Calu3 (cell line): ENCODE measurements at regions not wholly inside any gene's neighbourhood (a gene's known extent, or its start where the extent isn't known, plus 50 kb on each side); places are given as distances from the start of the nearest gene placed in this dataset.

Source experiments
- BruUV-seq: library from RNA; stranded (reverse); fragments of 400-500 nt; replicated peaks from 2 replicates; lab custom pipeline; 2021; lab: Mats Ljungman, UMichigan
- CTCF ChIA-PET: fragments of 300-600 bp; sonication (Branson Sonifier 250); formaldehyde crosslinking; loops from one replicate; lab custom pipeline; 2022; ENCODE audit warnings: antibody characterized with exemption; lab: Charles Lee
- DNase-seq: peaks from one replicate; pipeline ENCODE4 v3.0.0; 2022
- H3K27ac Mint-ChIP-seq: one replicate; pipeline ENCODE4 v1.8.0; 2022; ENCODE audit warnings: mixed read lengths; ENCODE audit not compliant: unreplicated experiment
- H3K27me3 Mint-ChIP-seq: one replicate; pipeline ENCODE4 v1.8.0; 2022; ENCODE audit warnings: mixed read lengths; ENCODE audit not compliant: unreplicated experiment
- H3K36me3 Mint-ChIP-seq: one replicate; pipeline ENCODE4 v1.8.0; 2022; ENCODE audit warnings: mild to moderate bottlenecking, moderate library complexity, mixed read lengths; ENCODE audit not compliant: insufficient read depth, unreplicated experiment
- H3K4me1 Mint-ChIP-seq: one replicate; pipeline ENCODE4 v1.8.0; 2022; ENCODE audit warnings: mild to moderate bottlenecking, low read depth, mixed read lengths; ENCODE audit not compliant: unreplicated experiment
- H3K4me3 Mint-ChIP-seq: one replicate; pipeline ENCODE4 v1.8.0; 2022; ENCODE audit warnings: mild to moderate bottlenecking, low read depth, moderate library complexity, mixed read lengths; ENCODE audit not compliant: unreplicated experiment
- H3K9me3 Mint-ChIP-seq: one replicate; pipeline ENCODE4 v1.8.0; 2022; ENCODE audit warnings: low read depth, mixed read lengths; ENCODE audit not compliant: unreplicated experiment
- intact Hi-C: fragments of 100-400 bp; cut with micrococcal nuclease; formaldehyde crosslinking; loops from one replicate; pipeline ENCODE4 v1.10.0; 2022; ENCODE audit not compliant: unreplicated experiment
- TF ChIP-seq, protein P1 (sequence below): fragments of 200-600 bp; IDR thresholded peaks from one replicate; pipeline ENCODE4 v1.8.0; 2022; ENCODE audit warnings: antibody characterized with exemption; ENCODE audit not compliant: unreplicated experiment

DNA sequence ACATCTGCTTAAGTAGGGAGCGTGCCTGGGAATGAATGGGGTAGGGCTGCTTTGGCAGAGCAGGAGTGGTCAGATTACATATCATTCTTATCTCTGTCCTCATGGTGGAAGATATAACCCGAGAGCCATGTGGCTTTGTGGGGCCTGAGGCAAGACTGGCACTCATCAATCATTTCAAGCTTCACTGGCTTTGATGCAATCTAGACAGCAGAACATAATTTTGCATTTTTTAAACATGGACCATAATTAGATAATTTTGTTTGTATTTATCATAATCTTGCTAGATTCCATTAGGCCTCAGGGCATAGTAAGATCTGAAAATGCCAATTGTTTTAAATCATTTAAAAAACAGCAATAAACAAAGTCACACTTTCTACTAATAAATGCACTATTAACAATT lies 480.3 kb downstream of the NXPH1 start:
- BruUV-seq, result no TSS peak
- no peaks in the 10 kb centered on the region for H3K4me1 Mint-ChIP-seq
- H3K9me3 Mint-ChIP-seq, result no peaks in the 10 kb centered on the region
- no peak overlapping the region for H3K27ac Mint-ChIP-seq
- no peak for DNase-seq
- TF ChIP-seq, protein P1, sequence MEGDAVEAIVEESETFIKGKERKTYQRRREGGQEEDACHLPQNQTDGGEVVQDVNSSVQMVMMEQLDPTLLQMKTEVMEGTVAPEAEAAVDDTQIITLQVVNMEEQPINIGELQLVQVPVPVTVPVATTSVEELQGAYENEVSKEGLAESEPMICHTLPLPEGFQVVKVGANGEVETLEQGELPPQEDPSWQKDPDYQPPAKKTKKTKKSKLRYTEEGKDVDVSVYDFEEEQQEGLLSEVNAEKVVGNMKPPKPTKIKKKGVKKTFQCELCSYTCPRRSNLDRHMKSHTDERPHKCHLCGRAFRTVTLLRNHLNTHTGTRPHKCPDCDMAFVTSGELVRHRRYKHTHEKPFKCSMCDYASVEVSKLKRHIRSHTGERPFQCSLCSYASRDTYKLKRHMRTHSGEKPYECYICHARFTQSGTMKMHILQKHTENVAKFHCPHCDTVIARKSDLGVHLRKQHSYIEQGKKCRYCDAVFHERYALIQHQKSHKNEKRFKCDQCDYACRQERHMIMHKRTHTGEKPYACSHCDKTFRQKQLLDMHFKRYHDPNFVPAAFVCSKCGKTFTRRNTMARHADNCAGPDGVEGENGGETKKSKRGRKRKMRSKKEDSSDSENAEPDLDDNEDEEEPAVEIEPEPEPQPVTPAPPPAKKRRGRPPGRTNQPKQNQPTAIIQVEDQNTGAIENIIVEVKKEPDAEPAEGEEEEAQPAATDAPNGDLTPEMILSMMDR, result no peak
- CTCF ChIA-PET, result no interaction called here
- H3K36me3 Mint-ChIP-seq, result no peaks in the 10 kb centered on the region
- intact Hi-C loops, result no loop called here
- H3K4me3 Mint-ChIP-seq, result no peak overlapping the region
- H3K27me3 Mint-ChIP-seq, result no peaks in the 10 kb centered on the region

DNA sequence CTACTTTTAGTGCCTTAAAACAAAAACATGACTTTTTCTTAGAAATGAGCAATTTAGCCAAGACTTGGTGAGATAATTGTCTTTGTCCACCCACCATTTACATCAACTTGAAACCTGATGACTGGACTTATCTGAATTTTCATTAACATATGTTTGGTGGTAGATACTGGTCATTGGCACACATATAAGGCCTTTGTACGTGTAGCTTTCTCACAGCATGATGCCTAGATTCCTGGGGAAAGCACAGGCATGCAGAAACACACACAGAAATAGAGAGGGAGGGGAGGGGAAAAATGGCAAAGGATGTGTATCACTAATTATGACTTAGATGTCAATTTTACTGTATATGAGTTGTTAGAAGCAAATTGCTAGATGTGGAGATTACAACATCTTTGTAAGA lies 488.4 kb downstream of the NXPH1 start:
- Mint-ChIP-seq H3K4me1 (no peaks in the 10 kb centered on the region), H3K27me3 (no peaks in the 10 kb centered on the region), H3K36me3 (no peaks in the 10 kb centered on the region), H3K4me3 (no peak overlapping the region), H3K27ac (no peak overlapping the region), H3K9me3 (no peaks in the 10 kb centered on the region)
- TF ChIP-seq, protein P1, result no peak
- no peak for DNase-seq
- CTCF ChIA-PET, result no interaction called here
- no TSS peak for BruUV-seq
- intact Hi-C loops, result no loop called here

DNA sequence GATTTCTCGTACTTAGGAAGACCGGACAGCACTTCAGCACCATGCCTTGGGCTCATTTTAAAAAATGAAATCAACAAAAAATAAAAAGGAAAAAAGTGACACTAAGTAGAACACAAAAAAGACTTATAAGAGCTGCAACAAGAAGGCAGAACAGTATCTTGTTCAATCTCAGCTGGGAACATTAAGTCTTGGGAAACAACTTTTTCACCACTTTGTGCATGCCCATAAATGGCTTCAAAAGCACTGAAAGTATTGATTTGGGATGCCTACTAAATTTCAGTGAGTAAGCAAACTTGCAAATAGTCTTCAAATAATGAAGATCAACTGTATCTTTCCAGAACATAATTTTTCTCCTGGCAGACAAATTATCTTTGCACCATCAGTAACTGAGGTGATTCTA lies 489.3 kb downstream of the NXPH1 start:
- H3K36me3 Mint-ChIP-seq, result no peaks in the 10 kb centered on the region
- TF ChIP-seq, protein P1, result no peak
- CTCF ChIA-PET, result no interaction called here
- H3K4me3 Mint-ChIP-seq, result no peak overlapping the region
- no TSS peak for BruUV-seq
- no peaks in the 10 kb centered on the region for H3K4me1 Mint-ChIP-seq
- no peaks in the 10 kb centered on the region for H3K27me3 Mint-ChIP-seq
- H3K9me3 Mint-ChIP-seq, result no peaks in the 10 kb centered on the region
- no peak for DNase-seq
- intact Hi-C loops, result no loop called here
- no peak overlapping the region for H3K27ac Mint-ChIP-seq

DNA sequence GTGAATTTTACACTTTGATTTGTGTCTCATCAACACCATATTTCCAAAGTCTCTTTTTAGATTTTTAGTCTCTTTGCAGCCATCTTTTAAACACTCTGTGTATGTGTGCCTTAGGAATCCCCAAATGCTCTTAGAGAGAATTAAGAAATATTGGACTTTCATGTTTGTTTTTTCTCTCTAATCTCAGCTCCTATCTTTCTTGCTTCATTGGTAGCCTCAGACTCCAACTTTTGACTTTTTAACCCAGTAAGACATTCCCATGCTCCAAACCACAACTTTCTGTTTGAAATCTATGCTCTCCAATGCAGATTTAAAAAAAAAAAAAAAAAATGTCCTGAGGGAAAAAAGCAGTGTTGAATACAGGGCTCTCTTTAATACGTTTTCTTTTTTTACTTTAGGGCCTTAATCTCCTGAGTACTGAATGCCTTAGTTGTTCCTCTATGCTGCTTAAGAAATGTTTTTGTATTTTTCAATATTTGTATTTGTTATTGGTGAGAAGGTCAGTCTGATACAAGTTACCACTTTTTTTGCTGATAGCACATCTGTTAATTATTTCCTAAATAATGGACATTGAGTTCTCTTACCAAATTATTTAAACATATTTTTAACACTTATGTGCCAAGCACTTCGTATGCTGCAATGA lies 489.9 kb downstream of the NXPH1 start:
- no peaks in the 10 kb centered on the region for H3K9me3 Mint-ChIP-seq
- CTCF ChIA-PET, result no interaction called here
- H3K27me3 Mint-ChIP-seq, result no peaks in the 10 kb centered on the region
- TF ChIP-seq, protein P1, result no peak
- no peak overlapping the region for H3K27ac Mint-ChIP-seq
- no peaks in the 10 kb centered on the region for H3K4me1 Mint-ChIP-seq
- intact Hi-C loops, result no loop called here
- no peaks in the 10 kb centered on the region for H3K36me3 Mint-ChIP-seq
- DNase-seq, result no peak
- no peak overlapping the region for H3K4me3 Mint-ChIP-seq
- BruUV-seq, result no TSS peak
